GM23338 (cell line): ENCODE measurements at regions not wholly inside any gene's neighbourhood (a gene's known extent, or its start where the extent isn't known, plus 50 kb on each side); places are given as distances from the start of the nearest gene placed in this dataset.

Source experiments
- ATAC-seq: fragments of 200-7000 bp; cut with Tn5 transposase; 3 replicates; pipeline ENCODE4 v1.9.1; 2020
- DNase-seq: peaks from one replicate; pipeline ENCODE4 v3.0.0-alpha.2; 2015; ENCODE audit warnings: low spot score
- H2AFZ ChIP-seq: fragments of 200-600 bp; sonication (generic); 2 replicates; pipeline ENCODE4 v1.8.0; 2016; ENCODE audit warnings: antibody characterized with exemption, mild to moderate bottlenecking, moderate library complexity
- H3F3A ChIP-seq: fragments of 200-600 bp; sonication (generic); replicated peaks from 2 replicates; pipeline ENCODE4 v1.8.0; 2017; ENCODE audit warnings: antibody characterized with exemption, mixed run types, low read depth
- H3K27ac ChIP-seq: fragments of 200-600 bp; sonication (generic); 2 replicates; pipeline ENCODE4 v1.6.1; 2016; ENCODE audit warnings: low read depth
- H3K27me3 ChIP-seq: fragments of 200-600 bp; sonication (generic); 2 replicates; pipeline ENCODE4 v1.8.0; 2016; ENCODE audit warnings: mild to moderate bottlenecking, mixed run types, moderate library complexity; ENCODE audit not compliant: insufficient read depth
- H3K36me3 ChIP-seq: fragments of 200-600 bp; sonication (generic); 2 replicates; pipeline ENCODE4 v1.8.0; 2016; ENCODE audit warnings: mild to moderate bottlenecking; ENCODE audit not compliant: insufficient read depth
- H3K4me1 ChIP-seq: fragments of 200-600 bp; sonication (generic); 2 replicates; pipeline ENCODE4 v1.8.0; 2016; ENCODE audit warnings: mild to moderate bottlenecking, moderate library complexity; ENCODE audit not compliant: insufficient read depth
- H3K4me2 ChIP-seq: fragments of 200-600 bp; sonication (generic); 2 replicates; pipeline ENCODE4 v1.7.1; 2017; ENCODE audit warnings: mixed run types
- H3K4me3 ChIP-seq: fragments of 200-600 bp; sonication (generic); 2 replicates; pipeline ENCODE4 v1.6.1; 2016; ENCODE audit warnings: mixed run types
- H3K79me2 ChIP-seq: fragments of 200-600 bp; sonication (generic); replicated peaks from 2 replicates; pipeline ENCODE4 v1.8.0; 2017; ENCODE audit warnings: mild to moderate bottlenecking; ENCODE audit not compliant: insufficient read depth
- H3K9me2 ChIP-seq: fragments of 200-600 bp; sonication (generic); 2 replicates; pipeline ENCODE4 v1.8.0; 2017; ENCODE audit not compliant: insufficient read depth
- H4K20me1 ChIP-seq: fragments of 200-600 bp; sonication (generic); replicated peaks from 2 replicates; pipeline ENCODE4 v1.8.0; 2017; ENCODE audit warnings: mild to moderate bottlenecking; ENCODE audit not compliant: insufficient read depth
- H3K27ac Mint-ChIP-seq: 2 replicates; pipeline ENCODE4 v1.8.0; 2020; ENCODE audit warnings: inconsistent platforms, mild to moderate bottlenecking, moderate library complexity, mixed read lengths
- H3K27me3 Mint-ChIP-seq: 3 replicates; pipeline ENCODE4 v1.8.0; 2022; ENCODE audit warnings: low read depth, mild to moderate bottlenecking, moderate library complexity, mixed read lengths, inconsistent platforms; ENCODE audit not compliant: insufficient read depth, poor library complexity
- H3K36me3 Mint-ChIP-seq: 3 replicates; pipeline ENCODE4 v1.8.0; 2021; ENCODE audit warnings: low read depth, mild to moderate bottlenecking, inconsistent platforms, moderate library complexity, mixed read lengths
- H3K4me1 Mint-ChIP-seq: 3 replicates; pipeline ENCODE4 v1.8.0; 2020; ENCODE audit warnings: mild to moderate bottlenecking, inconsistent platforms, mixed read lengths
- H3K4me3 Mint-ChIP-seq: 3 replicates; pipeline ENCODE4 v1.8.0; 2021; ENCODE audit warnings: moderate library complexity, mild to moderate bottlenecking, inconsistent platforms, mixed read lengths
- H3K9me3 Mint-ChIP-seq: 3 replicates; pipeline ENCODE4 v1.8.0; 2020; ENCODE audit warnings: moderate library complexity, mild to moderate bottlenecking, inconsistent platforms, mixed read lengths
- CREB1 ChIP-seq: fragments of 250-450 bp; sonication (Bioruptor Pico); IDR thresholded peaks from 2 replicates; pipeline ENCODE4 v1.5.0; 2020; ENCODE audit warnings: low read depth, mild to moderate bottlenecking, moderate library complexity
- CTCF ChIP-seq, 2 experiments: fragments of 200-600 bp in 1 of 2; sonication (generic) in 1 of 2; conservative IDR thresholded peaks; 2 replicates each; pipeline versions ENCODE4 v1.5.1 to v1.6.1; 2016 to 2017; ENCODE audit warnings: antibody characterized with exemption in 2 of 2, low read depth in 2 of 2, mild to moderate bottlenecking in 2 of 2, moderate library complexity in 1 of 2
- ETS1 ChIP-seq: IDR thresholded peaks from 2 replicates; pipeline ENCODE4 v1.6.1; 2016; ENCODE audit warnings: antibody characterized with exemption
- EZH2 ChIP-seq: fragments of 200-600 bp; sonication (generic); IDR thresholded peaks from one replicate; pipeline ENCODE4 v1.8.0; 2017; ENCODE audit warnings: antibody characterized with exemption, mild to moderate bottlenecking, low read depth; ENCODE audit not compliant: unreplicated experiment
- EZH2phosphoT487 ChIP-seq: fragments of 200-600 bp; sonication (generic); IDR thresholded peaks from one replicate; pipeline ENCODE4 v1.8.1; 2018; ENCODE audit warnings: antibody characterized with exemption; ENCODE audit not compliant: unreplicated experiment
- NANOG ChIP-seq: IDR thresholded peaks from 2 replicates; pipeline ENCODE4 v1.6.1; 2016; ENCODE audit warnings: antibody characterized with exemption, borderline replicate concordance
- POLR2AphosphoS5 ChIP-seq: IDR thresholded peaks from 2 replicates; pipeline ENCODE4 v1.6.1; 2016; ENCODE audit warnings: antibody characterized with exemption, low read depth
- STAT1 ChIP-seq: IDR thresholded peaks from one replicate; pipeline ENCODE4 v1.6.1; 2016; ENCODE audit warnings: antibody characterized with exemption; ENCODE audit not compliant: unreplicated experiment
- ZNF114 ChIP-seq: fragments of 250-450 bp; sonication (Bioruptor Pico); IDR thresholded peaks from 2 replicates; pipeline ENCODE4 v1.5.0; 2020; ENCODE audit warnings: mild to moderate bottlenecking, moderate library complexity
- ZNF331 ChIP-seq: fragments of 250-450 bp; sonication (Bioruptor Pico); IDR thresholded peaks from 2 replicates; pipeline ENCODE4 v1.5.0; 2020; ENCODE audit warnings: low read depth, mild to moderate bottlenecking, moderate library complexity
- ZNF462 ChIP-seq: fragments of 250-450 bp; sonication (Bioruptor Pico); IDR thresholded peaks from 2 replicates; pipeline ENCODE4 v1.5.0; 2020; ENCODE audit warnings: mild to moderate bottlenecking, moderate library complexity

GRCh38 chr11:130642994-130643393 is 194.5 kb downstream of the ADAMTS15 start:
- TF ChIP-seq ZNF331 (CRISPR knock-in tag) (no peak), STAT1 (no peak), ZNF114 (CRISPR knock-in tag) (no peak), ETS1 (no peak), EZH2phosphoT487 (no peak), CREB1 (CRISPR knock-in tag) (no peak), CTCF (conservative IDR thresholded peaks at IDR 0.05; ENCODE audit: low read depth in 2 of 2) (no peak), ZNF462 (CRISPR knock-in tag) (no peak), NANOG (no peak), EZH2 (no peak), POLR2AphosphoS5 (no peak)
- no peak overlapping the region for H3K4me2 ChIP-seq
- peaks cover 4% of the 10 kb centered on the region for H3K27me3 Mint-ChIP-seq
- peaks cover 8% of the 10 kb centered on the region; the same call in 2 of the 3 replicates for H3K4me1 Mint-ChIP-seq
- no peaks in the 10 kb centered on the region for H3K36me3 Mint-ChIP-seq
- no peak overlapping the region for H3K4me3 ChIP-seq
- no peak overlapping the region for H3K27ac ChIP-seq
- no peak overlapping the region for H3K4me3 Mint-ChIP-seq
- no peak overlapping the region for H3K27ac Mint-ChIP-seq
- ATAC-seq (peak; percentile 59), DNase-seq (no peak)
- no peaks in the 10 kb centered on the region for H3K79me2 ChIP-seq
- H2AFZ ChIP-seq, result no peak overlapping the region
- H3K9me3 Mint-ChIP-seq, result no peaks in the 10 kb centered on the region
- no peaks in the 10 kb centered on the region for H3K27me3 ChIP-seq
- H3K4me1 ChIP-seq, result no peaks in the 10 kb centered on the region
- no peaks in the 10 kb centered on the region; the same call in 1 of the 2 replicates for H3K36me3 ChIP-seq
- no peaks in the 10 kb centered on the region for H3K9me2 ChIP-seq
- H4K20me1 ChIP-seq, result no peaks in the 10 kb centered on the region
- no peaks in the 10 kb centered on the region for H3F3A ChIP-seq
